GM19397 (cell line): ENCODE measurements at regions not wholly inside any gene's neighbourhood (a gene's known extent, or its start where the extent isn't known, plus 50 kb on each side); places are given as distances from the start of the nearest gene placed in this dataset.
"Not testable (repeated sequence)": the region's sequence is repeated elsewhere in the genome, so short reads cannot be mapped to it uniquely, and the experiment has no call there.

Source experiments
- ATAC-seq: cut with Tn5 transposase; IDR thresholded peaks from one replicate; pipeline ENCODE4 v1.9.1; 2021; ENCODE audit warnings: mild to moderate bottlenecking, moderate library complexity; ENCODE audit not compliant: unreplicated experiment

DNA sequence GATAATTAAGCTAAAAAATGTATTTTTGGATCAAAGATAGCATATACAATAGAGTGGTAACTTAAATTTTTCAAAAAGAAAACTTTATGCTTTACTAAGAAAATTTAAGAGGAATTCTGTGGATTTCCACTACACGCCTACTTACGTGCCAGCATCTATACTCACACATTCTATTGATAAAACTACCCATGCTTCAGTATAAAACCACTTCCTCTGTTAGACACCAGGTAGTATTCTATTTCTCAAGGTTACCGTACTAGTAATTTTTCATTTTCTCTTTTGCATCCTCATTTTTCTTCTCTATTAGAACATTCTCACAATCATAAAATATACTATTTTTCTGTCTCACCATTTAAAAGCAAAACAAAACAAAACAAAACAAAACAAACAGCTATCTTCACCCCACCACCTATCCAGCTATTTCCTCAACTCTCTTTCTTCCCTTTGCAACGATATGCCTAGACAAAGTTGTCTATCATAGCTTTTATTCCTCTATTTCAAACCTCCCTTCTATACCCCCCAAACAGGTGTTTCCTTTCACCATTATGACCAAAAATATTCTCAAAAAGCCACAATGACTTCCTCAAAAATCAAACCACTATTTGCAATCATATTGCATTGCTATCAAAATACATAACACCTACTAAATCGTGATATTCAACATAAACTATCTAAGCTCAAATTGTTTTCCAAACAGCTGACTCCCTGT lies 1652.0 kb downstream of the MRPL39 start:
- no peak for ATAC-seq

DNA sequence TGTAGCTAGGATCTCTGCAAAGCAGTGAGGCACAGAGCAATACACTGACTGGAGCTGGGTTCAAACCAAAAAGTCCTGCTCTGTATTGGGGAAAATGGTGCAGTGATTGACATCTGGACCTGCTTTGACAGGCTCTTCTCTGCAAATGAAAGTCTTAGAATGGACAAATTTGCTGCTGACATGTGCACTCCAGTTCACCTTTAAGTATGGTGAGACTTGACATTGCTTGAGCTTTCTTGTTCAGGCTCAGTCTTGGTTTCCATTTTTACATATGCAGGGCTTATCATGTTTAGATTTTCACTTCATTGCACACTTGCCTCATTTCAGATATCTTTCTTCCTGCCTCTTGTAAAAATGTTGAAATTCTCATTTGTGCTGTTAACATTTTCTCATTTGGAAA lies 1655.0 kb downstream of the MRPL39 start:
- ATAC-seq, result no peak

- ATAC-seq, result no peak
These were observed 1656.0 kb downstream of the MRPL39 start for GRCh38 chr21:23951251-23951650.

- ATAC-seq, result no peak
These were observed 1656.9 kb downstream of the MRPL39 start for GRCh38 chr21:23950344-23950743.

DNA sequence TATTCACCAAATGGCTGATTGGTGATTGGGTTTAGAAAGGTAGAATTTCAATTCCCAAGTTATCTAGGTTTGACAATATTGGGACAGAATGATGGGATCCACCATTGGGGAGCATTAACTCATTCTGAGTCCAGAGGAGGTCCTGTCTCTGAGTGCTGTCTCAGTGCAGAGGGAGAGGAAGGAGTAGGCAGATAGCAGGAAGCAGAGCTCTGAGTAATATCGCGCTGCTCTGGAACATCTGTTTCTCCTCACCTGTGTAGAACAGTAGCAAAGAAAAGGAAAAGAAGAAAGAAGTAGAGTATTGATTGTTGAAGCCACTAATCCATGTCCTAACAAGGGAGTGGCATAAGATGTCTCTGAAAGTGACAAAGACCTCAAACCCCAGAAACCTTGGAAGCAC lies 1657.8 kb downstream of the MRPL39 start:
- ATAC-seq, result no peak

GRCh38 chr21:23939369-23940065 lies 1667.8 kb downstream of the MRPL39 start:
- peak; percentile 65 for ATAC-seq

DNA sequence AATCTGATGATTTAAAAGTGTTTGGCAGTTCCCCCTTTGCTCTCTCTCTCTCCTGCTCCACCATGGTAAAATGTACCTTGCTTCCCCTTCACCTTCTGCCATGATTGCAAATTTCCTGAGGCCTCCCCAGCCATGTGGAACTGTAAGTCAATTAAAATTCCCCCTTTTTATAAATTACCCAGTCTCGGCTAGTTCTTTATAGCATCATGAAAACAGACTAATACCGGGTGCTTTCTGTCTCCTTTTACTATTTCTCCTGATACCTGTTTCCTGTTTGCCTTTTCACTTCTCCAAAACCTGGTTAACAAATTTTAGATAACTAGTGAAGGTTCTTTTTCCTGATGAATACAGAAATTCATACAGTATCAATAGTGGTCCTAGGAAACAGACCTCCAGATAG lies 1670.3 kb downstream of the MRPL39 start:
- ATAC-seq, result no peak

GRCh38 chr21:23936224-23936623 lies 1671.1 kb downstream of the MRPL39 start:
- ATAC-seq, result no peak

GRCh38 chr21:23930565-23930964 lies 1676.7 kb downstream of the MRPL39 start:
- no peak for ATAC-seq

GRCh38 chr21:23926430-23926829 lies 1680.9 kb downstream of the MRPL39 start:
- not testable (repeated sequence) for ATAC-seq

GRCh38 chr21:23921670-23922418 lies 1685.4 kb downstream of the MRPL39 start:
- no peak for ATAC-seq

DNA sequence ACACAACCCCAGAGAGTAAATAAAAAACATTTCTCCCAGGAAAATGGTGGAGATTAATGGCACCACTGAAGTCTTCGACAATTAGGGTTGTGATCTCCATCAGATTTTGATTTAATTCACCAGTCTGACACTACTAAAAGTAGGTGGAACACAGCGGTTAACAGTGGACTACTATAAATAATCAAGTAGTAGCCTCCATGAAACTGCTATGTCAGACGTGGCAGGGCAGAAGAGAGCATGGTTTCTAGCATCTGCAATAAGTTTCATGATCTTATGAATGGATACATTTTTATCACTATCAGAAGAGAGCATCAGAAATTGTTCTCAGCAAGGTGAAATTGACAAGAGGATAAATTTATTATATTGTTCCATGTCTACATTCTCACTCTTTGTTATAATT lies 1706.6 kb downstream of the MRPL39 start:
- no peak for ATAC-seq

GRCh38 chr21:23899561-23899960 lies 1707.7 kb downstream of the MRPL39 start:
- ATAC-seq, result no peak

- no peak for ATAC-seq
These were observed 1716.6 kb downstream of the MRPL39 start for GRCh38 chr21:23890652-23891051.

GRCh38 chr21:23887725-23888306 lies 1719.5 kb downstream of the MRPL39 start:
- ATAC-seq, result peak; percentile 87

DNA sequence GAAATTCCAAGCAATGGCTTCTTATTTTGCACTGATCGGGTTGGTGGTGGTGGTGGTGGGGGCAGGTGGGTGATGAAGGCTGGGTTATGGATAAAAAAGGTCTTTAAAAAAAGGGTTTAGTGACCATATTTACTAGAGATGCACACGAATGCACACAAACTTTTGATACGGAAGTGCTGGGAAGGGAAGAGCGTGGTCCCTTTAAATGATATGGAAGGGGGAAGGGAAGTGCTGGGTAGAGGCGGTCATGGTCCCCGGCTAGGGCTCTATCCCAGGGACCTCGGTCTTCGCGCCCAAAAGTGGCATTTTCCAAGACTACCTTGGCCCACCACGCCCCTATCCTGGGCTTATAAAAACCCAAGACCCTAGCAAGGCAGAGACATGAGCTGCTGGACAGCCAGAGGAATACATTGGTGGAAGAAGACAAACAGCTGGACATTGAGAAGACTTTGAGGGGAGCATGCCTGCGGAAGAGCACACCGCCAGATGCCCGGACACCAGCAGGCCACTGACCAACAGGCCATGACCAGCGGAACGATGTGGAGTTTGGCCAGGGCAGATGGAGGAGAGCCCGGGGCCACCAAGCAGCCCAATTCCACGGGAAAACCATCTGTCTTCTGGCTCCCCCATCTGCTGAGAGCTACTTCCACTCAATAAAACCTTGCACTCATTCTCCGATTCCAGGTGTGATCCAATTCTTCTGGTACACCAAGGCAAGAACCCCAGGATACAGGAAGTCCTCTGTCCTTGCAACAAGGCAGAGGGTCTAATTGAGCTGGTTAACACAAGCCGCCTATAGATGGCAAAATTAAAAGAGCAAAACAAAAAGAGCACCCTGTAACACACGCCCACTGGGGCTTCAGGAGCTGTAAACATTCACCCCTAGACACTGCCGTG lies 1720.2 kb downstream of the MRPL39 start:
- ATAC-seq, result no peak

DNA sequence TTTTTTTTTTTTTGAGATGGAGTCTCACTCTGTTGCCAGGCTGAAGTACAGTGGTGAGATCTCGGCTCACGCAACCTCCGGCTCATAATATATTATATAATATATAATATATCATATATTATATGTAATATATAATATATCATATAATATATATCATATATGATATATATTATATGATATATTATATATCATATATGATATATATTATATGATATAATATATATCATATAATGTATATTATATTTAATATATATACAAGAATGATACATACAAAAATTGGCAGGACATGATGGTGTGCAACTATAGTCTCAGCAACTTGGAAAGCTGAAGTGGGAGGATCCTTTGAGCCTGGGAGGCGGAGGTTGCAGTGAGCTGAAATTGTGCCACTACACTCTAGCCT lies 1725.5 kb downstream of the MRPL39 start:
- ATAC-seq, result no peak

DNA sequence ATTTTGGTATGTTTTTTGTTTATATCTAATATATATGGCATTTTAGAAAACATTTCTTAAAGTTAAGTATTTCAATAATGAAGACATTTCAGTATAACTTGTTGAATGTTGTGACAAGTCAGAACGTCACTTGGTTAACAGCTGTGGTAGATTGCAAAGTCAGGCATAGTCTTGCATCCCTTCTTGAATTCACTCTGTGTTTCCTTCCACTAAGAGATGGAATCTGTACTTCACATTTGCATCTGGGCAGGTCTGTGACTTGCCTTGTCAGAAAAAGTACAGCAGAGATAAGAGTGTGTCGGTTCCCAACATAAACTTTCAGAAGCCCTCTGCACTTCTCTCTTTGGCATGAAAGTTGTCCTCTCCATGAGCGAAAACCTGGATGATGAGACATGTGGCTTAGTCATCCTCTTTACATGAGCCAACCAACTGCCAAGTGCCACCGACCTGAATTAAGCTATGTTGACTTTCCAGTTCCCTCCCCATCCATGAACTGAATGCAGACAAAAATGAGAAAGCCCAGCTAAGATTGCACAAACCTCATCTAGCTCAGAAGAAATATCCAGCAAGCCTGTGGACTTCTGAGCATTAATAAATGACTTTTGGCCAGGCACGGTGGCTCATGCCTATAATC lies 1730.2 kb downstream of the MRPL39 start:
- ATAC-seq, result no peak

DNA sequence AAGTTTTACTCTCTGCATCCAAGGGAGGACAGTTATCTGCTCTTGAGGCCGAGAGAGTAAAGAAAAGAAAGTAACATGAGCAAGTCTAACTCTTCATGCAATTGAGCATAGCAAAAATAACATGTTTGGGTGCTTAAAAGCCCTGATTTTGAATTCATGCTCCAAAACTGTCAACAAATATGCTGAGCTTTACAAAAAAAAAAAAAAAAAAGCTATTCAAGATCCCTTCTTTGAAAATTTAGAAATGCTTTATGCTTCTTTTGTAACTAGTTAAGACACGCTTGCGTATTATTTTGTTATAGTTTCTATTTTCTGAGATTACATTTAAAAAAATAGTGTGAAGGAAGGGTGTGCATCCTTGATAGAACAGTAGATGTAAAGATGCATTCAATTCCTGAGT lies 1733.0 kb downstream of the MRPL39 start:
- no peak for ATAC-seq

GRCh38 chr21:23861911-23862504 lies 1745.3 kb downstream of the MRPL39 start:
- ATAC-seq, result no peak
